T1000 (cell line): ENCODE measurements at regions not wholly inside any gene's neighbourhood (a gene's known extent, or its start where the extent isn't known, plus 50 kb on each side); places are given as distances from the start of the nearest gene placed in this dataset.
"Not testable (repeated sequence)": the region's sequence is repeated elsewhere in the genome, so short reads cannot be mapped to it uniquely, and the experiment has no call there.

Source experiments
- DNase-seq: peaks from one replicate; lab custom pipeline; 2025; ENCODE audit warnings: mixed read lengths; lab: John Stamatoyannopoulos, UW

- not testable (repeated sequence) for DNase-seq
Measured at GRCh38 chr3:162640208-162640607, 1143.6 kb downstream of the OTOL1 start.

GRCh38 chr3:162641317-162641716 is 1144.7 kb downstream of the OTOL1 start:
- no peak for DNase-seq

GRCh38 chr3:162641907-162642306 is 1145.3 kb downstream of the OTOL1 start:
- no peak for DNase-seq

- no peak for DNase-seq
Measured at GRCh38 chr3:162643245-162643644, 1146.6 kb downstream of the OTOL1 start.

- no peak for DNase-seq
Measured at GRCh38 chr3:162647321-162647720, 1150.7 kb downstream of the OTOL1 start.

GRCh38 chr3:162658003-162658402 is 1161.4 kb downstream of the OTOL1 start:
- no peak for DNase-seq

- DNase-seq: no peak
Measured at GRCh38 chr3:162665684-162666391, 1169.2 kb downstream of the OTOL1 start.

GRCh38 chr3:162666835-162667234 is 1170.2 kb downstream of the OTOL1 start:
- DNase-seq: no peak

GRCh38 chr3:162670181-162670580 is 1173.6 kb downstream of the OTOL1 start:
- DNase-seq: no peak

GRCh38 chr3:162677475-162677874 is 1180.9 kb downstream of the OTOL1 start:
- no peak for DNase-seq

GRCh38 chr3:162678941-162679340 is 1182.3 kb downstream of the OTOL1 start:
- no peak for DNase-seq

- DNase-seq: no peak
Measured at GRCh38 chr3:162684260-162684659, 1187.7 kb downstream of the OTOL1 start.

- no peak for DNase-seq
Measured at GRCh38 chr3:162699291-162699690, 1202.7 kb downstream of the OTOL1 start.

- no peak for DNase-seq
Measured at GRCh38 chr3:162701211-162701610, 1204.6 kb downstream of the OTOL1 start.

- DNase-seq: no peak
Measured at GRCh38 chr3:162702768-162703385, 1206.3 kb downstream of the OTOL1 start.

- no peak for DNase-seq
Measured at GRCh38 chr3:162704238-162704637, 1207.6 kb downstream of the OTOL1 start.

- DNase-seq: no peak
Measured at GRCh38 chr3:162704799-162705385, 1208.3 kb downstream of the OTOL1 start.

- not testable (repeated sequence) for DNase-seq
Measured at GRCh38 chr3:162708394-162708793, 1211.8 kb downstream of the OTOL1 start.

- not testable (repeated sequence) for DNase-seq
Measured at GRCh38 chr3:162708942-162709706, 1212.5 kb downstream of the OTOL1 start.

GRCh38 chr3:162710332-162711112 is 1213.9 kb downstream of the OTOL1 start:
- no peak for DNase-seq

GRCh38 chr3:162717074-162717473 is 1220.5 kb downstream of the OTOL1 start:
- not testable (repeated sequence) for DNase-seq

- no peak for DNase-seq
Measured at GRCh38 chr3:162718697-162719096, 1222.1 kb downstream of the OTOL1 start.
